ENCODE measurements at regions not wholly inside any gene's neighbourhood (a gene's known extent, or its start where the extent isn't known, plus 50 kb on each side); places are given as distances from the start of the nearest gene placed in this dataset.

DNA sequence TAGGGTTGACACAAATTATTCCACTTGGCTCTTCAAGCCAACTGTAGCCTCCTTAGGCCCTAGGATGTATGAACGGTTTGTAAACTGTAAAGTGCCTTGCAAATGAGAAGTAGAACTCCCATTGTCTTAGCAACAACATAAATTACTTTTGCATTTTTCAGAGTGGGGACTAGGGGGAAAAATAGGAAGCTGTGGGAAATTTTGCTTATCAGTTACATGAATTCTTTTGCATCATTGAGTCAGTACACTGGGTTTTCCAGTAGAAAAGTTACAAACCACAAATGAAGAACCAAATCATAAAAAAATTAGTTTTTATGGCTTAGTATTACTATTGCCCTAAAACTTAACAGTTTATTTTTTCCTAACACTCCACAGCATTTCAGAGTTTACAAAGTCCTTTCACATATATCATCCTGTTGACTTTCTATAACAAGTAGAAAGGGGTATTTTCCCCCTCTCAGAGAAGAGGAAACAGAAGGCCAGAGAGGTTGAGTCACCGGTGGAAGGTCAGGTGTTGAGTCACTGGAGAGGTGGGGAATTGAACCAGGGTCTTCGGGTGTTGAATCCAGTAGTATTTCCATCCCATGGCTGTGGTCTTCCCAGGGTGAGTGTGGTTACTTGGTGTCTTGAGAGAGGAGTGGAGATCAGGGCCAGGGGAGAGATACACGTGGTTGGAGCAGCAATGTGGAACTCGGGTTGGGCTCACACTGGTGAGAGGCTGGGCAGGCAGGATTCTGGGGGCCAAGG is 71.9 kb upstream of the USP24 start:
- Mint-ChIP-seq H3K4me1 (peaks cover 18 to 20% of the 10 kb centered on the region in 2 experiments; a peak in 3 of 4 replicates), H3K4me3 (no peak overlapping the region), H3K9me3 (no peaks in the 10 kb centered on the region), H3K36me3 (ENCODE audit: insufficient read depth in 1 of 3, low read depth in 3 of 3) (no peaks in the 10 kb centered on the region), H3K27me3 (ENCODE audit: low read depth) (peaks cover 3% of the 10 kb centered on the region), H3K27ac (0 out of 7 replicates have a peak overlapping the region, but pooled peaks of 1 of the 3 experiments have one; percentile 16)
- H2AFZ ChIP-seq (ENCODE audit: low read length): no peak overlapping the region
- no peak overlapping the region for H3K18ac ChIP-seq (ENCODE audit: insufficient read length, low read depth, low read length)
- no peak overlapping the region for H4K91ac ChIP-seq (ENCODE audit: insufficient read length, low read depth, low read length)
- no peak overlapping the region for H3K4me2 ChIP-seq (ENCODE audit: insufficient read depth, insufficient read length, low read length)
- no peak overlapping the region for H4K8ac ChIP-seq (replicated peaks; ENCODE audit: insufficient read length, low read depth, low read length)
- no peak for DNase-seq
- no peak overlapping the region for H2BK12ac ChIP-seq (ENCODE audit: insufficient read length, low read depth, low read length)
- no peak overlapping the region for H3K56ac ChIP-seq (ENCODE audit: insufficient read length, low read depth, low read length)
- H3K9me3 ChIP-seq (ENCODE audit: control insufficient read depth, low read depth, low read length): no peaks in the 10 kb centered on the region
- H2BK5ac ChIP-seq (ENCODE audit: insufficient read length, low read length): no peak overlapping the region
- no peak overlapping the region for H2AK5ac ChIP-seq (ENCODE audit: insufficient read length, low read length)
- H3K23ac ChIP-seq (ENCODE audit: insufficient read length, low read depth, low read length): no peak overlapping the region
- H2BK120ac ChIP-seq (ENCODE audit: low read depth, low read length, poor library complexity, severe bottlenecking): no peak overlapping the region
- no peaks in the 10 kb centered on the region for H3K4me1 ChIP-seq (ENCODE audit: insufficient read depth, low read length)
- H3K14ac ChIP-seq (ENCODE audit: insufficient read depth, low read length): no peak overlapping the region
- no peak overlapping the region for H2BK15ac ChIP-seq (ENCODE audit: low read depth, low read length)
- TF ChIP-seq, protein P1, sequence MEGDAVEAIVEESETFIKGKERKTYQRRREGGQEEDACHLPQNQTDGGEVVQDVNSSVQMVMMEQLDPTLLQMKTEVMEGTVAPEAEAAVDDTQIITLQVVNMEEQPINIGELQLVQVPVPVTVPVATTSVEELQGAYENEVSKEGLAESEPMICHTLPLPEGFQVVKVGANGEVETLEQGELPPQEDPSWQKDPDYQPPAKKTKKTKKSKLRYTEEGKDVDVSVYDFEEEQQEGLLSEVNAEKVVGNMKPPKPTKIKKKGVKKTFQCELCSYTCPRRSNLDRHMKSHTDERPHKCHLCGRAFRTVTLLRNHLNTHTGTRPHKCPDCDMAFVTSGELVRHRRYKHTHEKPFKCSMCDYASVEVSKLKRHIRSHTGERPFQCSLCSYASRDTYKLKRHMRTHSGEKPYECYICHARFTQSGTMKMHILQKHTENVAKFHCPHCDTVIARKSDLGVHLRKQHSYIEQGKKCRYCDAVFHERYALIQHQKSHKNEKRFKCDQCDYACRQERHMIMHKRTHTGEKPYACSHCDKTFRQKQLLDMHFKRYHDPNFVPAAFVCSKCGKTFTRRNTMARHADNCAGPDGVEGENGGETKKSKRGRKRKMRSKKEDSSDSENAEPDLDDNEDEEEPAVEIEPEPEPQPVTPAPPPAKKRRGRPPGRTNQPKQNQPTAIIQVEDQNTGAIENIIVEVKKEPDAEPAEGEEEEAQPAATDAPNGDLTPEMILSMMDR (conservative IDR thresholded peaks at IDR 0.05): no peak
- H3K27ac ChIP-seq (ENCODE audit: insufficient read length, low read depth, low read length): no peak overlapping the region
- no peaks in the 10 kb centered on the region for H3K79me1 ChIP-seq (ENCODE audit: insufficient read depth, low read depth, low read length, poor library complexity, severe bottlenecking)
- no CpG with 5 or more reads among the region's 5 CpGs for whole genome bisulfite sequencing (ENCODE audit: extremely low coverage, insufficient read length, low lambda C conversion rate)
- no peaks in the 10 kb centered on the region for H3K27me3 ChIP-seq (ENCODE audit: insufficient read depth, low read length)
- H3K9ac ChIP-seq (ENCODE audit: extremely low read depth, insufficient read length, low read length): no peak overlapping the region
- no peaks in the 10 kb centered on the region for H4K20me1 ChIP-seq (ENCODE audit: control insufficient read depth, insufficient read depth, insufficient read length)
- H2BK20ac ChIP-seq (ENCODE audit: low read depth, low read length, poor library complexity, severe bottlenecking): no peak overlapping the region
- H3K23me2 ChIP-seq (ENCODE audit: insufficient read length, low read depth, low read length, poor library complexity, severe bottlenecking): no peaks in the 10 kb centered on the region
- H3K4ac ChIP-seq (ENCODE audit: low read depth, low read length): no peak overlapping the region
- H3T11ph ChIP-seq (ENCODE audit: low read length): no peak overlapping the region
- H4K5ac ChIP-seq (ENCODE audit: insufficient read length, low read depth, low read length): no peak overlapping the region
- H3K79me2 ChIP-seq (ENCODE audit: insufficient read depth, low read length): no peaks in the 10 kb centered on the region

Data from H9 (cell line).